B cell (primary cell): ENCODE measurements at regions not wholly inside any gene's neighbourhood (a gene's known extent, or its start where the extent isn't known, plus 50 kb on each side); places are given as distances from the start of the nearest gene placed in this dataset.

ENCODE experiments used
- ATAC-seq: fragments of 200-7000 bp; cut with Tn5 transposase; one replicate; pipeline ENCODE4 v1.10.0; 2021; ENCODE audit warnings: low read depth, mild to moderate bottlenecking, moderate number of reproducible peaks, moderate library complexity
- CTCF ChIA-PET: fragments of 350-600 bp; sonication (Branson Sonifier 250); formaldehyde crosslinking; loops from one replicate; lab custom pipeline; 2021; ENCODE audit warnings: antibody characterized with exemption, inconsistent platforms; lab: Charles Lee
- POLR2A ChIA-PET: fragments of 350-600 bp; sonication (Branson Sonifier 250); formaldehyde crosslinking; loops from one replicate; lab custom pipeline; 2021; ENCODE audit warnings: antibody characterized with exemption; lab: Charles Lee
- DNase-seq: peaks from one replicate; pipeline ENCODE4 v3.0.0; 2013
- H2AFZ ChIP-seq: 2 replicates; pipeline ENCODE4 v1.6.1; 2012; ENCODE audit warnings: mild to moderate bottlenecking, low read depth, low read length; ENCODE audit not compliant: insufficient read depth, poor library complexity, severe bottlenecking
- H3K27ac ChIP-seq, 2 donors: 1 replicate in 1 of 2; 2 replicates in 1 of 2; pipeline ENCODE4 v1.5.1; 2012 to 2013; ENCODE audit warnings: low read length in 2 of 2, mild to moderate bottlenecking in 2 of 2, moderate library complexity in 1 of 2
- H3K27me3 ChIP-seq, 4 experiments: fragments of 200-600 bp in 1 of 4; sonication (generic) in 1 of 4; replicated peaks in 1 of 4; 1 replicate in 2 of 4; 2 replicates in 2 of 4; pipeline versions ENCODE4 v1.6.1 to v1.7.0; 2013 to 2016; ENCODE audit warnings: low read length in 3 of 4, mild to moderate bottlenecking in 2 of 4, mixed read lengths in 1 of 4, moderate library complexity in 1 of 4; ENCODE audit not compliant: insufficient read depth in 4 of 4, control insufficient read depth in 3 of 4; ENCODE audit errors: control extremely low read depth in 1 of 4
- H3K36me3 ChIP-seq, 2 experiments: replicated peaks in 1 of 2; 1 replicate in 1 of 2; 2 replicates in 1 of 2; pipeline versions ENCODE4 v1.6.1 to v1.7.1; 2013; ENCODE audit warnings: low read length in 1 of 2; ENCODE audit not compliant: insufficient read depth in 2 of 2, control insufficient read depth in 1 of 2; ENCODE audit errors: control extremely low read depth in 1 of 2, extremely low read depth in 1 of 2
- H3K4me1 ChIP-seq, 2 donors: fragments of 200-600 bp in 1 of 2; sonication (generic) in 1 of 2; 1 replicate in 1 of 2; 2 replicates in 1 of 2; pipeline versions ENCODE4 v1.5.1 to v1.6.1; 2013 to 2017; ENCODE audit warnings: low read length in 2 of 2; ENCODE audit not compliant: control insufficient read depth in 2 of 2, insufficient read depth in 2 of 2
- H3K4me2 ChIP-seq: replicated peaks from 2 replicates; pipeline ENCODE3; 2012; ENCODE audit warnings: mild to moderate bottlenecking, low read depth, low read length; ENCODE audit not compliant: poor library complexity, severe bottlenecking
- H3K4me3 ChIP-seq, 5 experiments: fragments of 200-600 bp in 1 of 5; sonication (generic) in 1 of 5; 1 replicate in 3 of 5; 2 replicates in 2 of 5; pipeline versions ENCODE4 v1.5.1 to v1.7.0; 2011 to 2016; ENCODE audit warnings: low read length in 4 of 5, mild to moderate bottlenecking in 4 of 5, low read depth in 2 of 5, control low read depth in 1 of 5, moderate library complexity in 1 of 5; ENCODE audit not compliant: insufficient read depth in 1 of 5; ENCODE audit errors: control extremely low read depth in 1 of 5, extremely low read depth in 1 of 5
- H3K79me2 ChIP-seq: fragments of 200-600 bp; sonication (generic); one replicate; pipeline ENCODE4 v1.6.0; 2016; ENCODE audit warnings: low read length; ENCODE audit not compliant: control insufficient read depth, insufficient read depth
- H3K9ac ChIP-seq: fragments of 200-600 bp; sonication (generic); 2 replicates; pipeline ENCODE4 v1.6.1; 2017; ENCODE audit warnings: mild to moderate bottlenecking, low read length, moderate library complexity
- H3K9me3 ChIP-seq, 3 donors: one replicate each; pipeline versions ENCODE4 v1.6.1 to v1.7.1; 2013; ENCODE audit warnings: low read length in 2 of 3; ENCODE audit not compliant: control insufficient read depth in 2 of 3, insufficient read depth in 1 of 3; ENCODE audit errors: control extremely low read depth in 1 of 3
- H4K20me1 ChIP-seq: 2 replicates; pipeline ENCODE4 v1.6.0; 2012; ENCODE audit warnings: mild to moderate bottlenecking, low read length; ENCODE audit not compliant: insufficient read depth, control insufficient read depth, poor library complexity, severe bottlenecking
- H3K27ac Mint-ChIP-seq: one replicate; pipeline ENCODE4 v1.8.0; 2021; ENCODE audit warnings: mixed read lengths
- H3K27me3 Mint-ChIP-seq: one replicate; pipeline ENCODE4 v1.8.0; 2021; ENCODE audit warnings: mixed read lengths
- H3K4me1 Mint-ChIP-seq: one replicate; pipeline ENCODE4 v1.8.0; 2021; ENCODE audit warnings: mixed read lengths
- H3K4me3 Mint-ChIP-seq: one replicate; pipeline ENCODE4 v1.8.0; 2021; ENCODE audit warnings: mixed read lengths
- H3K9me3 Mint-ChIP-seq: one replicate; pipeline ENCODE4 v1.8.0; 2022; ENCODE audit warnings: mixed read lengths; ENCODE audit not compliant: insufficient read depth
- CTCF ChIP-seq: fragments of 200-600 bp; IDR thresholded peaks from one replicate; pipeline ENCODE4 v1.8.0; 2022; ENCODE audit warnings: antibody characterized with exemption, mild to moderate bottlenecking
- EZH2 ChIP-seq: IDR thresholded peaks from 2 replicates; pipeline ENCODE4 v1.6.1; 2012; ENCODE audit warnings: borderline replicate concordance, low read depth, mild to moderate bottlenecking, moderate library complexity, low read length; ENCODE audit not compliant: insufficient read depth, poor library complexity, severe bottlenecking
- WGBS: methylation state at CpG from one replicate; pipeline ENCODE4 v1.1.5; 2013; ENCODE audit warnings: missing lambda C conversion rate; ENCODE audit not compliant: insufficient coverage; 5-methylcytosine and 5-hydroxymethylcytosine counted together
- intact Hi-C: fragments of 100-400 bp; cut with micrococcal nuclease; formaldehyde crosslinking; loops from one replicate; pipeline ENCODE4 v1.10.0; 2022

DNA sequence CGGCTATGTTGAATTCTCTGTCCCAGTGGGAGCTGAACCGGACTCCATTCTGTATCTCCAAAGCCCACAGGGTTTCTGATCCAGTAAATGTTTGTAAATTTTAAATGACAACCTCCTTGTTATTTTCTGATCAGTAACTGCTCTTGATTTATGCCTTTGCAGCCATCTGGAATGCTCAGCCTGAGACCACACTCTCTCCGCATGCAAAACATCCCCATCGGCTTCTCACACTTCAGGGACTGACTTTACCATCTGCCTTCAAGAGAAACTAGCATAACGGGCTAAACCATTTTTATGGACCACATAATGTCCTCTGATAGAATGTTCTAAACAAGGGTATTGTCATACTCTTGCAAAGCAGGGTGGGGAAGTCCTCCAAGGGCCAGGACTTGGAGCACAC lies 94.5 kb upstream of the FOXQ1 start:
- TF ChIP-seq EZH2 (no peak), CTCF (no peak)
- no peaks in the 10 kb centered on the region for H3K27me3 ChIP-seq
- Mint-ChIP-seq H3K9me3 (no peaks in the 10 kb centered on the region), H3K27ac (no peak overlapping the region), H3K4me3 (no peak overlapping the region), H3K4me1 (no peaks in the 10 kb centered on the region), H3K27me3 (peaks cover 6% of the 10 kb centered on the region)
- peaks cover 0 to 6% (median 0%) of the 10 kb centered on the region in 3 donors for H3K9me3 ChIP-seq
- H3K4me1 ChIP-seq, result no peaks in the 10 kb centered on the region
- intact Hi-C loops, result no loop called here
- H3K27ac ChIP-seq, result no peak overlapping the region
- no peak overlapping the region for H3K4me2 ChIP-seq
- no peak for DNase-seq
- no peak overlapping the region for H3K9ac ChIP-seq
- no peaks in the 10 kb centered on the region for H4K20me1 ChIP-seq
- no peak for ATAC-seq
- ChIA-PET POLR2A (no interaction called here), CTCF (no interaction called here)
- no peaks in the 10 kb centered on the region for H3K36me3 ChIP-seq
- H3K79me2 ChIP-seq, result no peaks in the 10 kb centered on the region
- WGBS, result 100% methylated on average over 2 of the region's 5 CpGs
- H3K4me3 ChIP-seq, result no peak overlapping the region
- no peak overlapping the region for H2AFZ ChIP-seq

DNA sequence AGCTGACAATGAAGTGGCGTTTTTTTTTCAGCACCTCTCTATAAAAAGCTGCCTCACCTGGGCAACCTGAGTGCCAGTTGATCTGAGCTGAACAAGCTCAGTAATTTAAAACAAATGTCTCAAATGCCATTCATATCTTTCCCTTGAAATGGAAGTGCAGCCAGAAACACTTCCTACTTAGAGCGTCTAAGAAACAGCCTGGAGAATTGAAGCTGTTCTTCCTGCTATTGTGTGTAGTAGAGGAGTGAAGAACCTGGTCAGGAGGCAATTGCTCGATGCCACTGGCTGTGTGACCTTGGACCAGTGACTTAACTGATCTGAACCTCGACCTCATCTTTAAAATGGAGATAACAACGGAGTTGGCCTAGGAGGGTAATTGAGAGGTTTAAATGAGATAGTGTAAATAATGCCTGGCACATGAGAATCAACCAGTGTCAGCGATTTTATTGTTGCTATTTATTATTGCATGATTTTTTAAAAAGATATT lies 95.4 kb upstream of the FOXQ1 start:
- 58% methylated on average over 4 of the region's 6 CpGs for WGBS
- ATAC-seq, result no peak
- CTCF ChIA-PET, result no interaction called here

More for the DNA sequence above, 95.4 kb upstream of the FOXQ1 start:
- no peak overlapping the region for H3K27ac Mint-ChIP-seq
- peaks cover 0 to 5% (median 0%) of the 10 kb centered on the region in 3 donors for H3K9me3 ChIP-seq
- H3K27me3 Mint-ChIP-seq, result peaks cover 6% of the 10 kb centered on the region
- TF ChIP-seq CTCF (no peak), EZH2 (no peak)
- H4K20me1 ChIP-seq, result no peaks in the 10 kb centered on the region
- intact Hi-C loops, result no loop called here
- POLR2A ChIA-PET, result no interaction called here
- H3K4me1 ChIP-seq, result no peaks in the 10 kb centered on the region
- H3K27me3 ChIP-seq, result no peaks in the 10 kb centered on the region
- no peak overlapping the region for H2AFZ ChIP-seq
- no peaks in the 10 kb centered on the region for H3K4me1 Mint-ChIP-seq
- no peaks in the 10 kb centered on the region for H3K36me3 ChIP-seq
- H3K9ac ChIP-seq, result no peak overlapping the region
- no peak overlapping the region for H3K4me3 Mint-ChIP-seq
- no peak overlapping the region for H3K4me3 ChIP-seq
- H3K27ac ChIP-seq, result no peak overlapping the region
- no peak overlapping the region for H3K4me2 ChIP-seq
- no peaks in the 10 kb centered on the region for H3K9me3 Mint-ChIP-seq
- no peak for DNase-seq
- no peaks in the 10 kb centered on the region for H3K79me2 ChIP-seq
